Uterus (tissue), 3 donors: ENCODE measurements at regions not wholly inside any gene's neighbourhood (a gene's known extent, or its start where the extent isn't known, plus 50 kb on each side); places are given as distances from the start of the nearest gene placed in this dataset.

Experiments
- DNase-seq, 2 donors: peaks; one replicate each; pipeline ENCODE4 v3.0.0-alpha.2; 2019 to 2020
- H3K27ac ChIP-seq, 2 donors: fragments of 200-600 bp; sonication (generic); 1 replicate in 1 of 2; 2 replicates in 1 of 2; pipeline ENCODE4 v1.5.1; 2016 to 2018
- H3K27me3 ChIP-seq, 2 donors: fragments of 200-600 bp; sonication (generic); one replicate each; pipeline ENCODE4 v1.5.1; 2018 to 2019; ENCODE audit warnings: control low read depth in 1 of 2
- H3K36me3 ChIP-seq, 2 donors: fragments of 200-600 bp; sonication (generic); one replicate each; pipeline ENCODE4 v1.5.1; 2019; ENCODE audit warnings: control low read depth in 1 of 2
- H3K4me1 ChIP-seq, 2 donors: fragments of 200-600 bp; sonication (generic); one replicate each; pipeline ENCODE4 v1.5.1; 2018 to 2019; ENCODE audit warnings: control low read depth in 1 of 2
- H3K4me3 ChIP-seq, 2 donors: fragments of 200-600 bp; sonication (generic); 1 replicate in 1 of 2; 2 replicates in 1 of 2; pipeline ENCODE4 v1.5.1; 2018 to 2019; ENCODE audit warnings: mild to moderate bottlenecking in 1 of 2
- H3K9me3 ChIP-seq, 2 donors: fragments of 200-600 bp; sonication (generic); one replicate each; pipeline ENCODE4 v1.5.1; 2019; ENCODE audit warnings: control low read depth in 1 of 2
- POLR2A ChIP-seq, 2 donors: fragments of 450-650 bp; IDR thresholded peaks; one replicate each; pipeline ENCODE4 v1.6.1; 2016; ENCODE audit warnings: antibody characterized with exemption in 2 of 2, mild to moderate bottlenecking in 1 of 2, moderate library complexity in 1 of 2
- intact Hi-C: fragments of 100-400 bp; cut with DNase I; formaldehyde crosslinking; loops from one replicate; pipeline ENCODE4 v1.15.1; 2023; ENCODE audit warnings: low total_unique reads
- TF ChIP-seq, protein P1 (sequence below), 4 experiments: fragments of 200-600 bp in 2 of 4; fragments of 450-650 bp in 2 of 4; sonication (generic) in 2 of 4; IDR thresholded peaks; one replicate each; pipeline ENCODE4 v1.5.1; 2016 to 2019; ENCODE audit warnings: antibody characterized with exemption in 4 of 4, mild to moderate bottlenecking in 2 of 4, moderate library complexity in 1 of 4
- donor health status: DM: yes; HTN: yes; CAD: no.

DNA sequence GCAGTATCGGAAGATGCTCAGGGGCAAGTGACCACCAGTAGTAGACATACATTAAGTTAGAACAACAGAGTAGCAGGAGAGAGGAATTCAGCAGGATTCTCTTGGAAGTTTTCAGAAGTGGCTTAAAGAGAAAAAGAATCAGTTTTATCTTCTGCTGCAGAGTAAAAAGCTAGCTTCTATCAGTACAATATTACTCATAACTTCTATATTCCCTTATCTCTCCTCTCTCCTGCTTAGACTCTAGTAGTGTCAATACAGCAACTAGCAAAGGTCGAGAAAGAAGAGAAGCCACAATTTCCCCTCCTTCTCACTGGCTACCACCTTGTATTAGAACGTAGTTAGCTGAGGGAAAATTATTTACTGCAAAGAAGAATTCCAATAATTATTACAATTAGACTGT lies 539.7 kb downstream of the DIPK2A start:
- no peaks in the 10 kb centered on the region for H3K27me3 ChIP-seq
- intact Hi-C loops: no loop called here
- no peaks in the 10 kb centered on the region for H3K4me1 ChIP-seq
- H3K27ac ChIP-seq: no peak overlapping the region
- H3K4me3 ChIP-seq: no peak overlapping the region
- DNase-seq: no peak
- H3K36me3 ChIP-seq: no peaks in the 10 kb centered on the region
- TF ChIP-seq POLR2A (IDR thresholded peaks at IDR 0.05): no peak
- TF ChIP-seq, protein P1, sequence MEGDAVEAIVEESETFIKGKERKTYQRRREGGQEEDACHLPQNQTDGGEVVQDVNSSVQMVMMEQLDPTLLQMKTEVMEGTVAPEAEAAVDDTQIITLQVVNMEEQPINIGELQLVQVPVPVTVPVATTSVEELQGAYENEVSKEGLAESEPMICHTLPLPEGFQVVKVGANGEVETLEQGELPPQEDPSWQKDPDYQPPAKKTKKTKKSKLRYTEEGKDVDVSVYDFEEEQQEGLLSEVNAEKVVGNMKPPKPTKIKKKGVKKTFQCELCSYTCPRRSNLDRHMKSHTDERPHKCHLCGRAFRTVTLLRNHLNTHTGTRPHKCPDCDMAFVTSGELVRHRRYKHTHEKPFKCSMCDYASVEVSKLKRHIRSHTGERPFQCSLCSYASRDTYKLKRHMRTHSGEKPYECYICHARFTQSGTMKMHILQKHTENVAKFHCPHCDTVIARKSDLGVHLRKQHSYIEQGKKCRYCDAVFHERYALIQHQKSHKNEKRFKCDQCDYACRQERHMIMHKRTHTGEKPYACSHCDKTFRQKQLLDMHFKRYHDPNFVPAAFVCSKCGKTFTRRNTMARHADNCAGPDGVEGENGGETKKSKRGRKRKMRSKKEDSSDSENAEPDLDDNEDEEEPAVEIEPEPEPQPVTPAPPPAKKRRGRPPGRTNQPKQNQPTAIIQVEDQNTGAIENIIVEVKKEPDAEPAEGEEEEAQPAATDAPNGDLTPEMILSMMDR (IDR thresholded peaks at IDR 0.05): no peak
- H3K9me3 ChIP-seq: no peaks in the 10 kb centered on the region

- no peak overlapping the region for H3K27ac ChIP-seq
- H3K9me3 ChIP-seq: no peaks in the 10 kb centered on the region
- H3K36me3 ChIP-seq: no peaks in the 10 kb centered on the region
- intact Hi-C loops: no loop called here
- no peak for DNase-seq
- H3K27me3 ChIP-seq: peaks cover 0 to 4% of the 10 kb centered on the region in 2 donors
- no peak overlapping the region for H3K4me3 ChIP-seq
- TF ChIP-seq POLR2A (IDR thresholded peaks at IDR 0.05): no peak
- TF ChIP-seq, protein P1 (IDR thresholded peaks at IDR 0.05): no peak
- H3K4me1 ChIP-seq: no peaks in the 10 kb centered on the region
Observed at GRCh38 chr3:144516026-144516425, 544.4 kb downstream of the DIPK2A start.

DNA sequence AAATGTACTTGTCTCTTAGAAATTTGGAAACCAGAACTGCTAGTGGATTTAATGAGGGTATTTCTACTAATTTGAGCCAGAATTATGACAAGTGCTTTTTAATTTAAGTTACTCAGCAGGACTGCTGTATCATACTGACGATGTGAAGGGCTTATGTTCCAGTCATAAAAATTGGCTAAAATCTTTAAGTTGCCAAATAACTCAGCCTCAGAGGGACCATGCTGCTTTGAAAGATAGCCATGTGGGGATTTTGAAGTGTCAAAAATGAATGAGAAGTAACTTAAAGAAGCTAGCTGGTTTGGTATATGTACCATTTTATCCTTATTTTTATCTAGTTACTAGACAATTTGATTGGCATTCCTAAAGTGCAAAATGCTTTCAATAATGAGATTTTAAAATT lies 545.0 kb downstream of the DIPK2A start:
- no peaks in the 10 kb centered on the region for H3K4me1 ChIP-seq
- peaks cover 0 to 4% of the 10 kb centered on the region in 2 donors for H3K27me3 ChIP-seq
- no peak overlapping the region for H3K27ac ChIP-seq
- intact Hi-C loops: no loop called here
- no peaks in the 10 kb centered on the region for H3K36me3 ChIP-seq
- no peak overlapping the region for H3K4me3 ChIP-seq
- TF ChIP-seq, protein P1 (IDR thresholded peaks at IDR 0.05): no peak
- no peak for TF ChIP-seq POLR2A (IDR thresholded peaks at IDR 0.05)
- DNase-seq: no peak
- no peaks in the 10 kb centered on the region for H3K9me3 ChIP-seq

- no peak for TF ChIP-seq POLR2A (IDR thresholded peaks at IDR 0.05)
- TF ChIP-seq, protein P1 (IDR thresholded peaks at IDR 0.05): no peak
- no peak for DNase-seq
Observed at GRCh38 chr3:144521131-144521530, 549.5 kb downstream of the DIPK2A start.

DNA sequence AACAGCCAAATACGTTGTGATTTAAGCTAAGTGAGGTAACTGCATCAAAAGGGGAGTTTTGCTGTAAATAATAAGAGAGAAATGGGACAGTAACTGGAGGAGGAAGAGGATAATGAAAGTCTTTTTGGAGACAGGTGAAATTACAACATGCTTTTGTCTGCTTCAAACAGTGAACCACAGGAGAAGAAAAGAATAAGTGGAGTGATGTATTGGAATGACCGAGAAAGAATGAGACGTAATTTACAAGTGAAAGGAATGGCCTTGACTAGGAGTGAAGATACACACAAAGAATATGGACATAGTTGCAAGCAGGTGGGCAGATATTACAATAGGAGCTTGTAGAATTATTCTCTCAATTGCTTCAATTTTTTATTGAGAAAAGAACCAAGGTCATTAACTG lies 550.8 kb downstream of the DIPK2A start:
- Histone ChIP-seq H3K27me3 (peaks cover 0 to 4% of the 10 kb centered on the region in 2 donors), H3K4me3 (no peak overlapping the region), H3K36me3 (no peaks in the 10 kb centered on the region), H3K9me3 (no peaks in the 10 kb centered on the region), H3K27ac (no peak overlapping the region), H3K4me1 (no peaks in the 10 kb centered on the region)
- no peak for TF ChIP-seq POLR2A (IDR thresholded peaks at IDR 0.05)
- TF ChIP-seq, protein P1 (IDR thresholded peaks at IDR 0.05): no peak
- no peak for DNase-seq
- intact Hi-C loops: no loop called here

More at GRCh38 chr3:144521131-144521530, 549.5 kb downstream of the DIPK2A start:
- Histone ChIP-seq H3K4me3 (no peak overlapping the region), H3K4me1 (no peaks in the 10 kb centered on the region), H3K36me3 (no peaks in the 10 kb centered on the region), H3K27me3 (peaks cover 0 to 4% of the 10 kb centered on the region in 2 donors), H3K27ac (no peak overlapping the region), H3K9me3 (no peaks in the 10 kb centered on the region)
- intact Hi-C loops: no loop called here
